ENCODE measurements at regions not wholly inside any gene's neighbourhood (a gene's known extent, or its start where the extent isn't known, plus 50 kb on each side); places are given as distances from the start of the nearest gene placed in this dataset.

- DNase-seq (ENCODE audit: extremely low read depth in 1 of 2, low read depth in 1 of 2), result no peak
Measured at GRCh38 chr10:4663162-4663992, 162.6 kb upstream of the AKR1E2 start.

DNA sequence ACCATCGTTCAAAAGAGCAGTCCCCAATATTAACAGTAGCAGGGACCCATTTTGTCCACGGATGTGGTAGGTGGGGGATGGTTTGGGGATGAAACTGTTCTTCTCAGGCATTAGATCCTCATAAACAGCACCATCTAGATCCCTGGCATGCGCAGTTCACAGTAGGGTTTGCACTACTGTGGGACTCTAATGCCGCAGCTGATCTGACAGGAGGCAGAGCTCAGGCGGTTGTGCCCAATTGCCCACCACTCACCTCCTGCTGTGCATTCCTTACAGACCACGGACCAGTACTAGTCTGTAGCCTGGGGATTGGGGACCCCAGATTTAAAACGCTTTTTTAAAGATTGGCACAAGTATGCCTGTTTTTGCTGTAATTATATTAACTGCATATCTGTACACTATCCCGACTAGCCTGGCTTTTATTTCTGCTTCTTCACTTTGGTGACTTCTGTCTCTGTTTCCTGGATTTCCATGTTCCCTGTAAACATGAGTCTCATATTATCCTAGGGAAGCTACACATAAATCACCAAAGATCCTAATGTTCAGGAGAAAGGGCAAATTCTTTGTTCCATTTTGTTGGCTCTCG lies 163.3 kb upstream of the AKR1E2 start:
- DNase-seq (ENCODE audit: extremely low read depth in 1 of 2, low read depth in 1 of 2), result no peak

GRCh38 chr10:4661511-4662255 lies 164.3 kb upstream of the AKR1E2 start:
- no peak for DNase-seq (ENCODE audit: extremely low read depth in 1 of 2, low read depth in 1 of 2)

- DNase-seq (ENCODE audit: extremely low read depth in 1 of 2, low read depth in 1 of 2), result no peak
Measured at GRCh38 chr10:4658777-4659176, 167.2 kb upstream of the AKR1E2 start.

GRCh38 chr10:4656576-4657194 lies 169.3 kb upstream of the AKR1E2 start:
- DNase-seq (ENCODE audit: extremely low read depth in 1 of 2, low read depth in 1 of 2), result peak in 1 of 2 donors; percentile 20

GRCh38 chr10:4655879-4656278 lies 170.1 kb upstream of the AKR1E2 start:
- no peak for DNase-seq (ENCODE audit: extremely low read depth in 1 of 2, low read depth in 1 of 2)

DNA sequence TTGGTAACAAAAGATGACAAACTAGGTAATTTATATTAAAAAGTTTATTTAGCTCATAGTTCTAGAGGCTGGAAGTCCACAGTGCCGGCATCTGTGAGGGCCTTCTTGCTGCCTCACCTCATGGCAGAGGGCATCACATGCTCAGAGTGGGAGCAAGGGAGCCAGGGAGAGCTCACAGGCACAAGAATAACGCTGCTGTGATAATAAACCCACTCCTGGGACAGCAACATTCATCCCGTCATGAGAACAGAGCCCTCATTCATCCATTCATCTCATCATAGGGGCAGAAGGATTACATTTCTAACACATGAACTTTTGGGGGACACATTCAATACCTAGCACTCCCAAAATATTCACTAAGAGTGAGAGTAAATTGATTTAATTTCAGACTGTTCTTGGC lies 170.6 kb upstream of the AKR1E2 start:
- no peak for DNase-seq (ENCODE audit: extremely low read depth in 1 of 2, low read depth in 1 of 2)

DNA sequence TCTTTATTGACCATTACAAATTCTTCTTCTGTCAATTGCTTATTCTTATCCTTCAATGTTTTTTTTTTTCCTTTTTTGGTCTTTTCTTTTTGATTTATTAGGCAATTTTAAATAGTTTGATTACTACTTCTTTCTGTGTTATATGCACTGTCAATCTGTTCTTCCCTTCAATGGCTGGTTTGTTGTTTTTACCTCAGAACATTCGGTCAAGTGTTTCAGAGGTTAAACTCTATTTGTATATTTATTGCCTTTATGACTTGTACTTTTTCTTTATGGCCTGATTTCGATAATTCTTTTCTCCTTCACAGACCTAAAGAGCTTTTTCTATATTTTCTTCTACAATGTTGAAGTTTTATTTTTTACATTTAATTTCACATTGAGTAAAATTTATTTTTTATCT lies 171.5 kb upstream of the AKR1E2 start:
- no peak for DNase-seq (ENCODE audit: extremely low read depth in 1 of 2, low read depth in 1 of 2)

GRCh38 chr10:4653160-4653559 lies 172.8 kb upstream of the AKR1E2 start:
- no peak for DNase-seq (ENCODE audit: extremely low read depth in 1 of 2, low read depth in 1 of 2)

GRCh38 chr10:4652111-4653010 lies 173.6 kb upstream of the AKR1E2 start:
- no peak for DNase-seq (ENCODE audit: extremely low read depth in 1 of 2, low read depth in 1 of 2)

GRCh38 chr10:4651404-4652037 lies 174.5 kb upstream of the AKR1E2 start:
- no peak for DNase-seq (ENCODE audit: extremely low read depth in 1 of 2, low read depth in 1 of 2)

DNA sequence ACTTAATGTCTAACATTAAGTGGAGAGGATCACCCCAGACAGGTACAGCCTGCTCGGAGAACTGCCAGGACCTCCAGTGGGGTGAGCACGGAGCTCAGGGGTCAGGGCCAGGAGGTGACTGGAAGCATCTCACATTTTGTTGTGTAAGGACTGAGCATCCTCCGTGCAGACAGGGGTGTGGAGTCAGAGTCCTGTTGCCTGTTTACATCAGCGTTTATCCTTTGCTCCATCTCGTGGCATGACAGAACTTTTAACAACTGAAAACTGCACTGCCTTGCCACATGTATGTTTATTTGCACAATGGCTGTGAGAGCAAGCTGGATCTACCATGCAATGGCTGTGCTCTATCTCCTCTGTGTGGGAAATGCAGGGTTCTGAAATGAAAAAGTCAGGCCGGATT lies 175.4 kb upstream of the AKR1E2 start:
- DNase-seq (ENCODE audit: extremely low read depth in 1 of 2, low read depth in 1 of 2), result no peak

DNA sequence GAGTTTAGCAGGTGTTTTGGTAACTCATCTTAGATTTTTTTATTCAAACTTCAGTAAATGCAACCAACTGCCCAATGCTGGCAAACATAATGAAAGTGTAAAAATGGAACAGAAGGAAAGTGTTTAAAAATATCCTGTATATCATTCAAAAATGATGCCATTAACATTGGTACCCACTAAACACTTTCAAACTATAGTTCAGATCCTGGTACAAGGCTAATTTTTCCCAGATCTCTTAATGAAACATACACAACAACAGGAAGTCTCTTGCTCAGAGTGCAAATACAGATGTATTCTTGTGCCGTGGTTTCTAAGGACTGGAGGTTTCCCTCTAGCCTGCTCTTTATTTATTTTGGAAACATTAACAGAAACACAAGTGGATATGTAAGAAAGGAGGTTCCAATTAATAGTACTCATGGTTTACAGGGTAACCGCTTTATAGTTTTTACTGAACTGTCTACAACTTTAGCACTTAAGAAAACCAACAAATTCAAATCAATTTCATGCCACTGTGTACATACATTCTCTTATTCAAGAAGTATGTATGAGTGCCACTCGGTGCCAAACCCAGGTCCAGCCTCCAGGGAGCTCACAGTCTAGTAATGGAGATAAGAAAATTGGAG lies 176.0 kb upstream of the AKR1E2 start:
- DNase-seq (ENCODE audit: extremely low read depth in 1 of 2, low read depth in 1 of 2), result no peak

GRCh38 chr10:4649471-4649870 lies 176.5 kb upstream of the AKR1E2 start:
- DNase-seq (ENCODE audit: extremely low read depth in 1 of 2, low read depth in 1 of 2), result no peak

GRCh38 chr10:4648999-4649398 lies 177.0 kb upstream of the AKR1E2 start:
- DNase-seq (ENCODE audit: extremely low read depth in 1 of 2, low read depth in 1 of 2), result no peak

- no peak for DNase-seq (ENCODE audit: extremely low read depth in 1 of 2, low read depth in 1 of 2)
Measured at GRCh38 chr10:4647109-4647785, 178.8 kb upstream of the AKR1E2 start.

GRCh38 chr10:4646547-4646946 lies 179.5 kb upstream of the AKR1E2 start:
- no peak for DNase-seq (ENCODE audit: extremely low read depth in 1 of 2, low read depth in 1 of 2)

- no peak for DNase-seq (ENCODE audit: extremely low read depth in 1 of 2, low read depth in 1 of 2)
Measured at GRCh38 chr10:4645836-4646235, 180.2 kb upstream of the AKR1E2 start.

DNA sequence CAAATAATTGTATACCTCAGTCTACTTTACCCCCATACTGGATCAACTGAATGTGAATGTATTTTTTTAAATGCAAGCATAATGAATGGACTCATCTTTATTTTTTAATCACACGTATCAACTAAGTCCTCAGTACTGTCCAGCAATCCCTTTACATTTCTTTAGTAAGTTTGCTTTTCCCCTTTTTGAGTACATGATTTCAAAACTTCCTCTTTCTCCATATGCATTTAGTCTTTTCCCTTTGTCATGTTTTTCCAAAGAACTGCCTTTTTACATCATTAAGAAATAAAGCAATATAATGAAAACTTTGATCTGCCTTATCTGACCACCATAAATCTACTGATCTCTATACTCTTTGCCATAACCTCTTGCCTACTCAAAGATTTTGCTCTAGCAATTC lies 182.5 kb upstream of the AKR1E2 start:
- DNase-seq (ENCODE audit: extremely low read depth in 1 of 2, low read depth in 1 of 2), result no peak
